ENCODE measurements at regions not wholly inside any gene's neighbourhood (a gene's known extent, or its start where the extent isn't known, plus 50 kb on each side); places are given as distances from the start of the nearest gene placed in this dataset.

DNA sequence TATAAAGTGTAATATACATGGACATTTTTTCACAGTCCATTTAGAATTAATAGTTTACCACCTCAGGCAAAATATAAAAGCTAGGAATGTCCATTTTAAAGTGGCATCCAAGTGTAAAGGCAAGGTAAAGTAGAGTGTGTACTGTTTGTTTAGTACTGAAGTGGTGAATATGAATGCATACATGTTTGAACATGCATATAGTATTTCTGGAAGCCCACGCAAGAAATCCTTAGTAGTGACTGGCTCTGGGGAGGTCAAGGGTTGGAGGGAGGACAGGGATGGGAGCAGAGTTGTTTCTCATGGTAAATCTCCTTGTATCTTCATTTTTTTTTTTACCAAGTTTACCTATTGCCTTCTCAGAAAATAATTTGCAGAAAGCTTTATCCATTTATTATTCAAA, 129.2 kb downstream of the UNC5CL start:
- peaks cover 3% of the 10 kb centered on the region for H3K27me3 Mint-ChIP-seq (ENCODE audit: unreplicated experiment)
- H3K27ac Mint-ChIP-seq (ENCODE audit: unreplicated experiment), result no peak overlapping the region
- H3K9me3 Mint-ChIP-seq (ENCODE audit: unreplicated experiment), result peaks cover 4% of the 10 kb centered on the region
- no peaks in the 10 kb centered on the region for H3K36me3 Mint-ChIP-seq (ENCODE audit: unreplicated experiment)
- H3K4me3 Mint-ChIP-seq (ENCODE audit: unreplicated experiment), result no peak overlapping the region
- TF ChIP-seq, protein P1, sequence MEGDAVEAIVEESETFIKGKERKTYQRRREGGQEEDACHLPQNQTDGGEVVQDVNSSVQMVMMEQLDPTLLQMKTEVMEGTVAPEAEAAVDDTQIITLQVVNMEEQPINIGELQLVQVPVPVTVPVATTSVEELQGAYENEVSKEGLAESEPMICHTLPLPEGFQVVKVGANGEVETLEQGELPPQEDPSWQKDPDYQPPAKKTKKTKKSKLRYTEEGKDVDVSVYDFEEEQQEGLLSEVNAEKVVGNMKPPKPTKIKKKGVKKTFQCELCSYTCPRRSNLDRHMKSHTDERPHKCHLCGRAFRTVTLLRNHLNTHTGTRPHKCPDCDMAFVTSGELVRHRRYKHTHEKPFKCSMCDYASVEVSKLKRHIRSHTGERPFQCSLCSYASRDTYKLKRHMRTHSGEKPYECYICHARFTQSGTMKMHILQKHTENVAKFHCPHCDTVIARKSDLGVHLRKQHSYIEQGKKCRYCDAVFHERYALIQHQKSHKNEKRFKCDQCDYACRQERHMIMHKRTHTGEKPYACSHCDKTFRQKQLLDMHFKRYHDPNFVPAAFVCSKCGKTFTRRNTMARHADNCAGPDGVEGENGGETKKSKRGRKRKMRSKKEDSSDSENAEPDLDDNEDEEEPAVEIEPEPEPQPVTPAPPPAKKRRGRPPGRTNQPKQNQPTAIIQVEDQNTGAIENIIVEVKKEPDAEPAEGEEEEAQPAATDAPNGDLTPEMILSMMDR (IDR thresholded peaks at IDR 0.05; ENCODE audit: partially characterized antibody, unreplicated experiment), result no peak
- peaks cover 3% of the 10 kb centered on the region for H3K4me1 Mint-ChIP-seq (ENCODE audit: low read depth, unreplicated experiment)
- no peak for DNase-seq

DNA sequence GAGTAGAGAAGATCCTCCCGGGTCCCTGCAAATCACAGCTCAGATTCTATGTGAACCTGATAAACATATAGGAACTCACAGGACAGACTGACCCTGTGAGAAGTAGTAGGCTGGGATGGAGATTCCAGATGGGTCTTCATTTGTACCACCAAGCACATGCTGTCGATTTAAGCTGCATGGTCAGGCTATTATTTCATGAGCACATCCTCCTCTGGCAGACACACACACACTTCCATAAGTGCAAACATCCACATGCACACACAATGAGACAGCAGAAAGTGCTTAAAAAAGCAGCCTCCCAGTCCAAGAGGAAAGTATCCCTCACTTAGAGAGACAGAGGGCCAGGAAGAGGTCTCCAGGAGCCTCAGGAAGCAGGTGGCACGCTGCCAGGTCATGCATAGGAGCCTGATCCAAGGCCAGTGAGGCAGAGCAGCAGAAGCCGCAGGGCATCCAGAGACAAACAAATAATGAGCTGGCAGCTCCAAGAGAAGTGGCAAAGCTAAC, 131.8 kb downstream of the UNC5CL start:
- Mint-ChIP-seq H3K36me3 (ENCODE audit: unreplicated experiment) (no peaks in the 10 kb centered on the region), H3K4me3 (ENCODE audit: unreplicated experiment) (no peak overlapping the region), H3K27ac (ENCODE audit: unreplicated experiment) (peak overlapping the region; percentile 36), H3K4me1 (ENCODE audit: low read depth, unreplicated experiment) (no peaks in the 10 kb centered on the region), H3K9me3 (ENCODE audit: unreplicated experiment) (no peaks in the 10 kb centered on the region), H3K27me3 (ENCODE audit: unreplicated experiment) (peaks cover 3% of the 10 kb centered on the region)
- DNase-seq, result no peak
- TF ChIP-seq, protein P1 (IDR thresholded peaks at IDR 0.05; ENCODE audit: partially characterized antibody, unreplicated experiment), result no peak

DNA sequence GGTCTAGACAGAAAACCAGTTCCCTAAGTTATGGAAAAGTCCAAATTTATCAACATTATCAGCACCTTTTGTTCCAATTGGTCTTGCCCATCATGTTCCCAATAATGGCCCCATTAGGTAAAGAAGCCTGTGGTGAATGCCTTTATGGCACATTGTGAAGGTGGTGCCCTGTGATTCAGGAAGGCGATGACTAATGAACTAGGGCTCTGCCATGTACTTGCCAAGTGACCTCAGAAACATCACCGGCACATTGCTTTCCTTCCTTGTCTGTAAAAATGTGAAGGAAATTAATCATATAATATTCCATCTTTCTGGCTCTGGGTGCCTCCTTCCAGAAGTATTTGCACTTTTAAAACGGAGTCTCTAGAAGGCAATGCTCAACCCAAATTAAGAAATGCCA, 132.3 kb downstream of the UNC5CL start:
- peaks cover 3% of the 10 kb centered on the region for H3K27me3 Mint-ChIP-seq (ENCODE audit: unreplicated experiment)
- DNase-seq, result no peak
- TF ChIP-seq, protein P1 (IDR thresholded peaks at IDR 0.05; ENCODE audit: partially characterized antibody, unreplicated experiment), result no peak
- H3K4me3 Mint-ChIP-seq (ENCODE audit: unreplicated experiment), result no peak overlapping the region
- no peaks in the 10 kb centered on the region for H3K9me3 Mint-ChIP-seq (ENCODE audit: unreplicated experiment)
- H3K4me1 Mint-ChIP-seq (ENCODE audit: low read depth, unreplicated experiment), result no peaks in the 10 kb centered on the region
- H3K27ac Mint-ChIP-seq (ENCODE audit: unreplicated experiment), result no peak overlapping the region
- H3K36me3 Mint-ChIP-seq (ENCODE audit: unreplicated experiment), result no peaks in the 10 kb centered on the region

DNA sequence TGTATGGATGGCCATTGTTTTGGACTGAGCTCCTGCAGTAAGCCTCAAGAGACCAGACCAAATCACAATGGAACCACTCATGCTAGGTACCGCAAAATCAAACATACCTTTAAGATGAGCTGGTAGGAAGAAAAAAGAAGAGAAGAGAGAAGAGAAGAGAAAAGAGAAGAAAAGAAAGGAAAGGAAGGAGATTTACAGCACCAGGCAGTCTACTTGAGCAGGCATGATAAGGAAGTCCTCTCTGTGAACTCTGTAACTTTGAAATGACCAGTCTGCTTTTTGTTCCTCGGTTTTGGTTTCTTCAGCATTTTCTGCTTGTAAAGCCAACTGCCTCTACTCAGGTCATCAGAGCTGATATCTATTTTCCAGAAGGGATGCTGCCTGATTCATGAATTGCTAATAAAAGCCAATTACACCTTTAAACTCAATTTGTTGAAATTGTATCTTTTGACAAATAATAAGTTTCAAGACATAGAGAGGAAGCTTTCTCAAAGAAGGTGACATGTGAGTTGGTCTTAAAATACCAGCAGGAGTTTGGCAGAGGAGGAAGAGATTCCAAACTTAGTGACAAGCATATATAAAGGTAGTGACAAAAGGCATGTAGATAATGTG, 134.3 kb downstream of the UNC5CL start:
- H3K27ac Mint-ChIP-seq (ENCODE audit: unreplicated experiment), result no peak overlapping the region
- no peaks in the 10 kb centered on the region for H3K36me3 Mint-ChIP-seq (ENCODE audit: unreplicated experiment)
- H3K9me3 Mint-ChIP-seq (ENCODE audit: unreplicated experiment), result no peaks in the 10 kb centered on the region
- DNase-seq, result no peak
- no peaks in the 10 kb centered on the region for H3K4me1 Mint-ChIP-seq (ENCODE audit: low read depth, unreplicated experiment)
- TF ChIP-seq, protein P1 (IDR thresholded peaks at IDR 0.05; ENCODE audit: partially characterized antibody, unreplicated experiment), result no peak
- H3K27me3 Mint-ChIP-seq (ENCODE audit: unreplicated experiment), result peaks cover 3% of the 10 kb centered on the region
- H3K4me3 Mint-ChIP-seq (ENCODE audit: unreplicated experiment), result no peak overlapping the region

DNA sequence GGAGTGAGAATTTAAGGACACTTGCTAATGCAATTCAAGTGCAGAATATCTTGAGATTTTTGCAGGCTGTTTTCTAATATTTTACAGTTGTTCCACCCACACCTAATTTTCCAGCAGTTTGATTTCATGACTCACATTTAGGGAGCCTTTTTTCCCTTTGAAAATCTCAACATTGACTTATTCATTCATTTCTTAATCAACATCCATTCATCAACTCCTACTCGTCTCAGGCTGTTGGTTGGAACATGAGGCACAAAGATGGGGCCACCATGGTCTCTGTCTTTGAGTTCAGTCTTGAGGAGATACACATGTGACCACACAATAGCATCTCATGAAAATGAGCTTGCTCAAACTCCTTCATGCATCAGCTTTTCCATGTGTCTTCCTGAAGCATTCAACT, 135.6 kb downstream of the UNC5CL start:
- DNase-seq, result no peak
- Mint-ChIP-seq H3K27ac (ENCODE audit: unreplicated experiment) (no peak overlapping the region), H3K4me3 (ENCODE audit: unreplicated experiment) (no peak overlapping the region), H3K4me1 (ENCODE audit: low read depth, unreplicated experiment) (no peaks in the 10 kb centered on the region), H3K9me3 (ENCODE audit: unreplicated experiment) (no peaks in the 10 kb centered on the region), H3K27me3 (ENCODE audit: unreplicated experiment) (peaks cover 3% of the 10 kb centered on the region), H3K36me3 (ENCODE audit: unreplicated experiment) (no peaks in the 10 kb centered on the region)
- TF ChIP-seq, protein P1 (IDR thresholded peaks at IDR 0.05; ENCODE audit: partially characterized antibody, unreplicated experiment), result no peak

Measured in glutamatergic neuron (in vitro differentiated cells).